ENCODE measurements at regions not wholly inside any gene's neighbourhood (a gene's known extent, or its start where the extent isn't known, plus 50 kb on each side); places are given as distances from the start of the nearest gene placed in this dataset.

DNA sequence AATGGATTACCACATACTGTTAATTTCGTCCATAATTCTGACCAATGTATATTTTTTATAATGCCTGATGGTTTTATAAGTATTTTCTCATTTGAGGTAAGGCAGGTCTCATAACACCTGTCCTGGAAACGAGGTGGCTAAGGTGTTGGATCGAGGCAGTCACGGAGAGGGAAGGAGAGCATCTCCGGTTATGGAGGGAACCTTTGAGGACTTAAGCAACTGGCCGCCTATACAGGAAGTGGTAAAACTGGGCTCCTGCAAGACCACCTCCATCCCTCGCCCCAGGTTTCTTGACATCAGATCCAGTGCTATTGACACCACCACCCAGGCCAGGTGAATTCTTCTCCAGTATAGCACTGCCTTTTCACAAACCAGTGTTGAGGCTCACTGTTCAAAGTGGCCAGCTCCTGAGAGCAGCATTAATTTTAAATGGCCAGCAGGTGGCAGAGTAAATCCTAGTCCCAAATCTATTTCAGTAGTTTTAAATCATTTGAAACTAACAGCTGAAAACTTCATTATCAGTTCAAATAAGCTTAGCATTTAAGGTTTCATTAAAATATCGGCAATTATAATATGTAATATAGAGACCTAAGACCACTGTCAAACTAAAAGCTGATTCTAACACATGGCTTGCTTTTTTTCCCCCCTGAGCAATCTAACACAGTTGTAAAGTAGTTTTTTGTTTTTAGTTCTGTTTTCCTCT is 100.8 kb downstream of the PPM1A start:
- POLR2A ChIA-PET = no interaction called here

DNA sequence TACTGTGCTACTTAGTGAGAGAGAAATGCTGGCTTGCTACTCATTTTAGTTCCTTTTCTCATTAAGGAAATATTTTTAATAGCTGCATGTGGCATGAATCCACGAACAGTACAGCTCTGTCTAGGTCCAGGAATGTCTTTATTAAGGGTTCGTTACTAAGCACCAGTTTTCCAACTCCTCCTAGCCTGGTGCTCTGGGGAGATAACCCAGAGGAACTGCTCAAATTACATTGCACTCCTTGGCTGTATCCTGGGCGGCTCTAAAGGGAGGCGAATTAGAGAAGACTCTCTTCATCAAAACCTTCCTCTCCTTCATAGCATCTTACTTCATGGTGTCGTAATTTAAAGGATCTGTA is 101.3 kb downstream of the PPM1A start:
- DNase-seq = no peak
- H3K36me3 ChIP-seq (ENCODE audit: control insufficient read depth in 4 of 4, insufficient read depth in 4 of 4, low read length in 3 of 4) = no peaks in the 10 kb centered on the region
- ChIA-PET POLR2A (no interaction called here), CTCF (interaction anchor here (0.7 to 3.9 kb wide), 19 partner anchors 9 to 903 kb away, joined by 3 to 20 read pairs (median 4); no protein-coding TSS in a partner anchor)
- H3K4me1 ChIP-seq (ENCODE audit: control extremely low read depth in 1 of 4, control insufficient read depth in 4 of 4, insufficient read depth in 4 of 4, low read length in 3 of 4) = no peaks in the 10 kb centered on the region
- WGBS (ENCODE audit: insufficient coverage) = 37% methylated on average over 2 of the region's 5 CpGs
- H3K27me3 ChIP-seq (replicated peaks in 2 of 5; ENCODE audit: control insufficient read depth in 4 of 5, insufficient read depth in 5 of 5, low read length in 4 of 5) = peaks cover 0 to 7% (median 1%) of the 10 kb centered on the region in 5 experiments
- H3K9me3 ChIP-seq (ENCODE audit: control extremely low read depth in 1 of 5, control insufficient read depth in 4 of 5, insufficient read depth in 2 of 5, low read depth in 1 of 5, low read length in 4 of 5) = no peaks in the 10 kb centered on the region
- H3K4me3 ChIP-seq (ENCODE audit: control insufficient read depth in 1 of 7, extremely low read depth in 1 of 7, insufficient read depth in 4 of 7, low read depth in 2 of 7, low read length in 6 of 7) = no peak overlapping the region
- no peak overlapping the region for H3K27ac ChIP-seq (ENCODE audit: insufficient read depth in 1 of 2, low read depth in 1 of 2, low read length in 2 of 2, poor library complexity in 1 of 2, severe bottlenecking in 2 of 2)

More for the DNA sequence above, 100.8 kb downstream of the PPM1A start:
- Histone ChIP-seq H3K36me3 (ENCODE audit: control insufficient read depth in 4 of 4, insufficient read depth in 4 of 4, low read length in 3 of 4) (no peaks in the 10 kb centered on the region), H3K4me1 (ENCODE audit: control extremely low read depth in 1 of 4, control insufficient read depth in 4 of 4, insufficient read depth in 4 of 4, low read length in 3 of 4) (no peaks in the 10 kb centered on the region), H3K27ac (ENCODE audit: insufficient read depth in 1 of 2, low read depth in 1 of 2, low read length in 2 of 2, poor library complexity in 1 of 2, severe bottlenecking in 2 of 2) (no peak overlapping the region), H3K27me3 (replicated peaks in 2 of 5; ENCODE audit: control insufficient read depth in 4 of 5, insufficient read depth in 5 of 5, low read length in 4 of 5) (peaks cover 0 to 7% (median 1%) of the 10 kb centered on the region in 5 experiments), H3K9me3 (ENCODE audit: control extremely low read depth in 1 of 5, control insufficient read depth in 4 of 5, insufficient read depth in 2 of 5, low read depth in 1 of 5, low read length in 4 of 5) (no peaks in the 10 kb centered on the region), H3K4me3 (ENCODE audit: control insufficient read depth in 1 of 7, extremely low read depth in 1 of 7, insufficient read depth in 4 of 7, low read depth in 2 of 7, low read length in 6 of 7) (no peak overlapping the region)
- DNase-seq = peak; percentile 50 to 75 (median 64)
- CTCF ChIA-PET = interaction anchor here (0.6 to 3.9 kb wide), 22 partner anchors 9 to 903 kb away, joined by 3 to 20 read pairs (median 3); no protein-coding TSS in a partner anchor
- 57% methylated on average over 6 of the region's 8 CpGs for WGBS (ENCODE audit: insufficient coverage)

DNA sequence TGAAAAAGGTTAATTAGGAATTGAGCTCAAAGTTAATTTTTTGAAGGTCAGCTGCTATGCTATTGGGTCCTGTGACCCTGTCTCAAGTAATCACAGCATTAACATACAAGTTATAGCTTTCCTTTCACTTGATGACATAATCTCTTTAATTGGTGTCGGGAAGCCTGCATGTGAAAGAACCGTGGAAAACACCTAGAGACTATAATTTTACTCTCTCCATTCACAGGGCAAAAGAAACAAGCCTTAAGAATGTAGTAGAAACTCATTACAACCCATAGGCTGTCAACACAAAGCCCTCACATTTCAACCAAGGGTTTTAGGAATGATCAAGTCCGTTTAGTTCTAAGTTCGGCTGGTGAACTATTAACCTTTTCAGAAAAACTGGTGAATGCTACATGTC is 104.4 kb downstream of the PPM1A start:
- 57% methylated on average over 3 of the region's 4 CpGs for WGBS (ENCODE audit: insufficient coverage)
- DNase-seq = no peak
- Histone ChIP-seq H3K36me3 (ENCODE audit: control insufficient read depth in 4 of 4, insufficient read depth in 4 of 4, low read length in 3 of 4) (no peaks in the 10 kb centered on the region), H3K27ac (ENCODE audit: insufficient read depth in 1 of 2, low read depth in 1 of 2, low read length in 2 of 2, poor library complexity in 1 of 2, severe bottlenecking in 2 of 2) (no peak overlapping the region), H3K4me3 (ENCODE audit: control insufficient read depth in 1 of 7, extremely low read depth in 1 of 7, insufficient read depth in 4 of 7, low read depth in 2 of 7, low read length in 6 of 7) (no peak overlapping the region), H3K4me1 (ENCODE audit: control extremely low read depth in 1 of 4, control insufficient read depth in 4 of 4, insufficient read depth in 4 of 4, low read length in 3 of 4) (no peaks in the 10 kb centered on the region), H3K9me3 (ENCODE audit: control extremely low read depth in 1 of 5, control insufficient read depth in 4 of 5, insufficient read depth in 2 of 5, low read depth in 1 of 5, low read length in 4 of 5) (no peaks in the 10 kb centered on the region), H3K27me3 (replicated peaks in 2 of 5; ENCODE audit: control insufficient read depth in 4 of 5, insufficient read depth in 5 of 5, low read length in 4 of 5) (peaks cover 0 to 6% (median 1%) of the 10 kb centered on the region in 5 experiments)
- ChIA-PET CTCF (no interaction called here), POLR2A (no interaction called here)

DNA sequence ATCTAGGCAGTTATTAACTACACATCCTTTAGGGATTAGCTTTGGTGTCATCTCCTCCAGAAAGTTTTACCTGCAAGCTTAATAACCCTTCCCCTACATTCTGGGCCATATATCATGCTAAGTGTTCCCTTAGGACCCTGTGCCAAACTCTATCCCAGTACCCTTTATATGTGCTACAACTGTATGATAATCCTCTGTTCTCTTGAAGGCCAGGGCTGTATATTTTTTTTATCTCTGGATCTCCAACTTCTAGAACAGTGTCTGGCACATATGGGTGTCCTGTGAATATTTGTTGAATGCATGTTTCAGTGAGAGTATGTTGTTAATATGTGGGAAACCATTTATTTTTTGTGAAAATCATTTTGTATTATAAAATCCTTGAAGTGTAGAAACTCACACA is 106.7 kb downstream of the PPM1A start:
- Histone ChIP-seq H3K36me3 (ENCODE audit: control insufficient read depth in 4 of 4, insufficient read depth in 4 of 4, low read length in 3 of 4) (no peaks in the 10 kb centered on the region), H3K9me3 (ENCODE audit: control extremely low read depth in 1 of 5, control insufficient read depth in 4 of 5, insufficient read depth in 2 of 5, low read depth in 1 of 5, low read length in 4 of 5) (no peaks in the 10 kb centered on the region), H3K4me1 (ENCODE audit: control extremely low read depth in 1 of 4, control insufficient read depth in 4 of 4, insufficient read depth in 4 of 4, low read length in 3 of 4) (no peaks in the 10 kb centered on the region), H3K27me3 (replicated peaks in 2 of 5; ENCODE audit: control insufficient read depth in 4 of 5, insufficient read depth in 5 of 5, low read length in 4 of 5) (peaks cover 0 to 6% (median 1%) of the 10 kb centered on the region in 5 experiments), H3K27ac (ENCODE audit: insufficient read depth in 1 of 2, low read depth in 1 of 2, low read length in 2 of 2, poor library complexity in 1 of 2, severe bottlenecking in 2 of 2) (no peak overlapping the region), H3K4me3 (ENCODE audit: control insufficient read depth in 1 of 7, extremely low read depth in 1 of 7, insufficient read depth in 4 of 7, low read depth in 2 of 7, low read length in 6 of 7) (no peak overlapping the region)
- ChIA-PET POLR2A (no interaction called here), CTCF (no interaction called here)
- DNase-seq = no peak

DNA sequence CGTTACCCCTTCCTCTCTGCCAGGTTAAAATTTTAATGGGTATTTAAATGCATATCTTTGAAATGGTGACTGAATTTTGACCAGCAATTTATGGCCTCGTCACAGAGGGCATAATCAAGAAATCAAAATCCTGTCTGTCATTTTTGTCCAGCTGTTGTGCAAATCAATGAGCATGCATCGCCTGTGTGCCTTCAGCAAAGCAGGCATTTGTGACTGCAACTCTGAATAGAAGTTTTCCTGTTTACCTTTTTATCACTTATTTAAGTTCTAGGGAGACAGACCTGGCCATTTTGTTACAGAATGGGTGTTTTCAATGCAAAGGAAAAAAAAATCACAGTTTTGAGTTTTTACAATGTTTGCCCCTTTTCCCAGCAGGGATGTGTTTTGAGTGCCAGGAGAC is 107.4 kb downstream of the PPM1A start:
- DNase-seq = no peak
- WGBS (ENCODE audit: insufficient coverage) = 95% methylated on average over 2 of the region's 3 CpGs
- H3K4me3 ChIP-seq (ENCODE audit: control insufficient read depth in 1 of 7, extremely low read depth in 1 of 7, insufficient read depth in 4 of 7, low read depth in 2 of 7, low read length in 6 of 7) = no peak overlapping the region
- ChIA-PET CTCF (no interaction called here), POLR2A (no interaction called here)
- no peaks in the 10 kb centered on the region for H3K36me3 ChIP-seq (ENCODE audit: control insufficient read depth in 4 of 4, insufficient read depth in 4 of 4, low read length in 3 of 4)
- no peaks in the 10 kb centered on the region for H3K9me3 ChIP-seq (ENCODE audit: control extremely low read depth in 1 of 5, control insufficient read depth in 4 of 5, insufficient read depth in 2 of 5, low read depth in 1 of 5, low read length in 4 of 5)
- no peak overlapping the region for H3K27ac ChIP-seq (ENCODE audit: insufficient read depth in 1 of 2, low read depth in 1 of 2, low read length in 2 of 2, poor library complexity in 1 of 2, severe bottlenecking in 2 of 2)
- H3K4me1 ChIP-seq (ENCODE audit: control extremely low read depth in 1 of 4, control insufficient read depth in 4 of 4, insufficient read depth in 4 of 4, low read length in 3 of 4) = no peaks in the 10 kb centered on the region
- H3K27me3 ChIP-seq (replicated peaks in 2 of 5; ENCODE audit: control insufficient read depth in 4 of 5, insufficient read depth in 5 of 5, low read length in 4 of 5) = peaks cover 0 to 6% (median under 1%) of the 10 kb centered on the region in 5 experiments

DNA sequence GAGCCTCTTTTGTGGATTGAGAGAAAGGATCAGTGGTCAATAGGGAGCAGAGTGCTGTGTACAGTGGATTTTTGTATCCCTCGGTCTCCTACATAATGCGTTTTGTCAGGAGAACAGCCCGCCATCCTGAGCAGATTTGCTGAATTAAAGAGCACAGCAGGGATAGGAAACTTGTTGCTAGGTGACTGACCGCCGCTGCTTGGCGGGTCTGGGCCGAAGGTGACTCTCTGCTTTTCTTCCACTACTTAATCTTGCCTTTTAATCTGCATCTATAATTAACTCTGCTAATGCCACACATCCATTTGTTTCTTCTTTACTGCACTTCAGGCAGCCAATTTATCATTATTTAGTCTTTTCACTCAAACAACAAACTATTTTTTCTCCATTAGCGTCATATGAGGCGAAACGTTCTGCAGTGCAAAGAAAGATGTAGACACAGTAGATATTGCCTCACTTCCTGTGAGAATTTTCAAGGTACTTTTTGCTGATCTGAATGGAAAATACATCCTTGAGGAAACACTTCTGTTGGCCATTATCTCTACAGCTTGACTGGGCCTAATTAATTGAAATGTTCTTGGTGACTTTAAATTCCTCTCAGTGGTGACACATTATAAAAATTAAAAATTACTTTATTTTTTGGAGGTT is 108.0 kb downstream of the PPM1A start:
- ChIA-PET CTCF (no interaction called here), POLR2A (no interaction called here)
- H3K36me3 ChIP-seq (ENCODE audit: control insufficient read depth in 4 of 4, insufficient read depth in 4 of 4, low read length in 3 of 4) = no peaks in the 10 kb centered on the region
- peaks cover 0 to 6% (median 0%) of the 10 kb centered on the region in 5 experiments for H3K27me3 ChIP-seq (replicated peaks in 2 of 5; ENCODE audit: control insufficient read depth in 4 of 5, insufficient read depth in 5 of 5, low read length in 4 of 5)
- WGBS (ENCODE audit: insufficient coverage) = 82% methylated on average over 6 of the region's 10 CpGs
- no peak overlapping the region for H3K4me3 ChIP-seq (ENCODE audit: control insufficient read depth in 1 of 7, extremely low read depth in 1 of 7, insufficient read depth in 4 of 7, low read depth in 2 of 7, low read length in 6 of 7)
- DNase-seq = no peak
- H3K9me3 ChIP-seq (ENCODE audit: control extremely low read depth in 1 of 5, control insufficient read depth in 4 of 5, insufficient read depth in 2 of 5, low read depth in 1 of 5, low read length in 4 of 5) = no peaks in the 10 kb centered on the region
- H3K4me1 ChIP-seq (ENCODE audit: control extremely low read depth in 1 of 4, control insufficient read depth in 4 of 4, insufficient read depth in 4 of 4, low read length in 3 of 4) = no peaks in the 10 kb centered on the region
- no peak overlapping the region for H3K27ac ChIP-seq (ENCODE audit: insufficient read depth in 1 of 2, low read depth in 1 of 2, low read length in 2 of 2, poor library complexity in 1 of 2, severe bottlenecking in 2 of 2)

DNA sequence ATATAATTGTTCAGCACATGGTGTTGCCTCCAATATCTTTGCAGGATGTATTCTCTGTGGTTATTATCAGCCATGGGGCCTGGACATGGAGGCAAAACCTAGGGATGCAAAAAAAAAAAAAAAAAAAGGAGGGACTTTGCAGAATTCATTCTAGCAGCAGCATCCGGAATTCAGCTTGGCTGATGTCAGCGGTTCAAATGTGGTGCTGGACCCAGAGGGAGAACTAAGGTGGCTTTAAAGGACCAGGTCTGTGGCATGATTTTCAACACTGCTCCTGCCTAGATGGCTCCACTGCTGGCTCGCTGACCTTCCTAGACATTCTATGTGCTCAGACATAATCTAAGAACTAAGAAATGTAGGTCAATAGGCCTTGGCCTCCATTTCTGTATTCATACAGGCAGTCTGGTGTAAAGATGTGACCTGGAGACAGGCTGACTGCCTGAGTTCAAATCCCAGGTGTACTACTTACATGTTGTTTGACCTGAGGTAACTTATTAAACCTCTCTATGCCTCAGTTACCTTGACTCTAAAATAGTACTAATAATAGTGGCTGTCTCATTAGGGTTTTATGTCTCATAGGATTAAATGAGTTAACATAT is 108.6 kb downstream of the PPM1A start:
- H3K4me3 ChIP-seq (ENCODE audit: control insufficient read depth in 1 of 7, extremely low read depth in 1 of 7, insufficient read depth in 4 of 7, low read depth in 2 of 7, low read length in 6 of 7) = no peak overlapping the region
- no peaks in the 10 kb centered on the region for H3K4me1 ChIP-seq (ENCODE audit: control extremely low read depth in 1 of 4, control insufficient read depth in 4 of 4, insufficient read depth in 4 of 4, low read length in 3 of 4)
- WGBS (ENCODE audit: insufficient coverage) = 100% methylated on average over 1 of the region's 3 CpGs
- ChIA-PET CTCF (interaction anchor here (3.6 kb wide), 1 partner anchor 8 kb away, joined by 16 read pairs; no protein-coding TSS in a partner anchor), POLR2A (no interaction called here)
- peaks cover 0 to 6% (median 0%) of the 10 kb centered on the region in 5 experiments for H3K27me3 ChIP-seq (replicated peaks in 2 of 5; ENCODE audit: control insufficient read depth in 4 of 5, insufficient read depth in 5 of 5, low read length in 4 of 5)
- H3K27ac ChIP-seq (ENCODE audit: insufficient read depth in 1 of 2, low read depth in 1 of 2, low read length in 2 of 2, poor library complexity in 1 of 2, severe bottlenecking in 2 of 2) = no peak overlapping the region
- no peak for DNase-seq
- H3K36me3 ChIP-seq (ENCODE audit: control insufficient read depth in 4 of 4, insufficient read depth in 4 of 4, low read length in 3 of 4) = no peaks in the 10 kb centered on the region
- no peaks in the 10 kb centered on the region for H3K9me3 ChIP-seq (ENCODE audit: control extremely low read depth in 1 of 5, control insufficient read depth in 4 of 5, insufficient read depth in 2 of 5, low read depth in 1 of 5, low read length in 4 of 5)

All from common myeloid progenitor, CD34-positive (primary cell).